ENCODE measurements at regions not wholly inside any gene's neighbourhood (a gene's known extent, or its start where the extent isn't known, plus 50 kb on each side); places are given as distances from the start of the nearest gene placed in this dataset.
"Not testable (repeated sequence)": the region's sequence is repeated elsewhere in the genome, so short reads cannot be mapped to it uniquely, and the experiment has no call there.

GRCh38 chr5:57955511-57955910 is 472.9 kb upstream of the ACTBL2 start:
- no peak for DNase-seq (ENCODE audit: low read depth in 2 of 2)

GRCh38 chr5:57953792-57954191 is 471.2 kb upstream of the ACTBL2 start:
- no peak for DNase-seq (ENCODE audit: low read depth in 2 of 2)

GRCh38 chr5:57950616-57951228 is 468.1 kb upstream of the ACTBL2 start:
- no peak for DNase-seq (ENCODE audit: low read depth in 2 of 2)

GRCh38 chr5:57948091-57948490 is 465.5 kb upstream of the ACTBL2 start:
- DNase-seq (ENCODE audit: low read depth in 2 of 2), result no peak

GRCh38 chr5:57947181-57947580 is 464.6 kb upstream of the ACTBL2 start:
- DNase-seq (ENCODE audit: low read depth in 2 of 2), result no peak

- no peak for DNase-seq (ENCODE audit: low read depth in 2 of 2)
Measured at GRCh38 chr5:57940879-57941278, 458.3 kb upstream of the ACTBL2 start.

GRCh38 chr5:57940236-57940635 is 457.6 kb upstream of the ACTBL2 start:
- DNase-seq (ENCODE audit: low read depth in 2 of 2), result no peak

- no peak for DNase-seq (ENCODE audit: low read depth in 2 of 2)
Measured at GRCh38 chr5:57939771-57940170, 457.2 kb upstream of the ACTBL2 start.

GRCh38 chr5:57939335-57939734 is 456.7 kb upstream of the ACTBL2 start:
- no peak for DNase-seq (ENCODE audit: low read depth in 2 of 2)

- DNase-seq (ENCODE audit: low read depth in 2 of 2), result no peak
Measured at GRCh38 chr5:57938174-57938557, 455.6 kb upstream of the ACTBL2 start.

GRCh38 chr5:57937501-57938173 is 455.0 kb upstream of the ACTBL2 start:
- DNase-seq (ENCODE audit: low read depth in 2 of 2), result no peak

- DNase-seq (ENCODE audit: low read depth in 2 of 2), result no peak
Measured at GRCh38 chr5:57937025-57937424, 454.4 kb upstream of the ACTBL2 start.

- DNase-seq (ENCODE audit: low read depth in 2 of 2), result no peak
Measured at GRCh38 chr5:57932761-57933160, 450.1 kb upstream of the ACTBL2 start.

GRCh38 chr5:57931807-57932206 is 449.2 kb upstream of the ACTBL2 start:
- no peak for DNase-seq (ENCODE audit: low read depth in 2 of 2)

GRCh38 chr5:57931352-57931751 is 448.7 kb upstream of the ACTBL2 start:
- DNase-seq (ENCODE audit: low read depth in 2 of 2), result no peak

- no peak for DNase-seq (ENCODE audit: low read depth in 2 of 2)
Measured at GRCh38 chr5:57929271-57929670, 446.7 kb upstream of the ACTBL2 start.

- not testable (repeated sequence) for DNase-seq (ENCODE audit: low read depth in 2 of 2)
Measured at GRCh38 chr5:57923094-57923493, 440.5 kb upstream of the ACTBL2 start.

GRCh38 chr5:57917004-57917403 is 434.4 kb upstream of the ACTBL2 start:
- DNase-seq (ENCODE audit: low read depth in 2 of 2), result no peak

GRCh38 chr5:57915536-57915935 is 432.9 kb upstream of the ACTBL2 start:
- DNase-seq (ENCODE audit: low read depth in 2 of 2), result no peak

- no peak for DNase-seq (ENCODE audit: low read depth in 2 of 2)
Measured at GRCh38 chr5:57911438-57911837, 428.8 kb upstream of the ACTBL2 start.

- no peak for DNase-seq (ENCODE audit: low read depth in 2 of 2)
Measured at GRCh38 chr5:57906671-57907070, 424.1 kb upstream of the ACTBL2 start.

GRCh38 chr5:57903458-57903857 is 420.8 kb upstream of the ACTBL2 start:
- no peak for DNase-seq (ENCODE audit: low read depth in 2 of 2)

GRCh38 chr5:57902095-57902494 is 419.5 kb upstream of the ACTBL2 start:
- DNase-seq (ENCODE audit: low read depth in 2 of 2), result no peak
